GM12872 (cell line): ENCODE measurements at regions not wholly inside any gene's neighbourhood (a gene's known extent, or its start where the extent isn't known, plus 50 kb on each side); places are given as distances from the start of the nearest gene placed in this dataset.
A peak's percentile ranks its signal among the peaks of the same experiment; 100 is the strongest.

ENCODE experiments used
- CTCF ChIP-seq: IDR thresholded peaks from 3 replicates; pipeline ENCODE4 v1.5.1; 2011; ENCODE audit warnings: low read depth, mild to moderate bottlenecking, low read length, moderate library complexity; ENCODE audit not compliant: insufficient read depth

- TF ChIP-seq CTCF = no peak
Measured at GRCh38 chr21:19489930-19490329, 1086.3 kb upstream of the TMPRSS15 start.

- TF ChIP-seq CTCF = no peak
Measured at GRCh38 chr21:19490481-19490880, 1086.9 kb upstream of the TMPRSS15 start.

GRCh38 chr21:19501115-19501514, 1097.5 kb upstream of the TMPRSS15 start:
- TF ChIP-seq CTCF = no peak

GRCh38 chr21:19507682-19508260, 1104.2 kb upstream of the TMPRSS15 start:
- peak; percentile 20; the same call in 1 of the 3 replicates for TF ChIP-seq CTCF

- no peak for TF ChIP-seq CTCF
Measured at GRCh38 chr21:19508442-19508841, 1104.9 kb upstream of the TMPRSS15 start.

GRCh38 chr21:19508844-19509243, 1105.3 kb upstream of the TMPRSS15 start:
- no peak for TF ChIP-seq CTCF

GRCh38 chr21:19510057-19510456, 1106.5 kb upstream of the TMPRSS15 start:
- no peak for TF ChIP-seq CTCF
